ENCODE measurements at regions not wholly inside any gene's neighbourhood (a gene's known extent, or its start where the extent isn't known, plus 50 kb on each side); places are given as distances from the start of the nearest gene placed in this dataset.
"Not testable (repeated sequence)": the region's sequence is repeated elsewhere in the genome, so short reads cannot be mapped to it uniquely, and the experiment has no call there.

DNA sequence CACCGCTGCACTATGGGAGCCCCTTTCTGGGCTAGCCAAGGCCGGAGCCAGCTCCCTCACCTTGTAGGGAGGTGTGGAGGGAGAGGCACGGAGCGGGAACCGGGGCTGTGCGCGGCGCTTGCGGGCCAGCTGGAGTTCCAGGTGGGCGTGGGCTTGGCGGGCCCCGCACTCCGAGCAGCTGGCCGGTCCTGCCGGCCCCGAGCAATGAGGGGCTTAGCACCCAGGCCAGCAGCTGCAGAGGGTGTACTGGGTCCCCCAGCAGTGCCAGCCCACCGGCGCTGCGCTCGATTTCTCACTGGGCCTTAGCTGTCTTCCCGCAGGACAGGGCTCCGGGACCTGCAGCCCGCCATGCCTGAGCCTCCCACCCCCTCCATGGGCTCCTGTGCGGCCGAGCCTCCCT, 53.3 kb upstream of the NID2 start:
- not testable (repeated sequence) for ATAC-seq

DNA sequence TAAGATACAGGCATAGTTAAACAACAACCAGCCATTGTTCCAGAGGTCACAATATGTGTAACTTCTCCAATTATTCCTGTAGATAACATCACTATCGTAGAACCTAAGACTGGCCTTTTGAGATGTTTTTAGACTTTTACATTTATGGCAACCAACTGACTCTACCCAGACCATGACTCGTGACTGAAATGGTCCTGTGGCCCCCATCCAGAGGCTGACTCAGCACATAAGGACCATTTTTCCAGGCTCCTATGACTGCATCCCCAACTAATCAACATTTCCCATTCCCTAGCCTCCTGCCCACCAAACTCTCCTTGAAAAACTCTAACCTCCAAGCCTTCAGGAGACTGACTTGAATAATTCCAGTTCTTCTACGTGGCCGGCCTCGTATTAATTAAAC, 52.6 kb upstream of the NID2 start:
- ATAC-seq, result no peak

DNA sequence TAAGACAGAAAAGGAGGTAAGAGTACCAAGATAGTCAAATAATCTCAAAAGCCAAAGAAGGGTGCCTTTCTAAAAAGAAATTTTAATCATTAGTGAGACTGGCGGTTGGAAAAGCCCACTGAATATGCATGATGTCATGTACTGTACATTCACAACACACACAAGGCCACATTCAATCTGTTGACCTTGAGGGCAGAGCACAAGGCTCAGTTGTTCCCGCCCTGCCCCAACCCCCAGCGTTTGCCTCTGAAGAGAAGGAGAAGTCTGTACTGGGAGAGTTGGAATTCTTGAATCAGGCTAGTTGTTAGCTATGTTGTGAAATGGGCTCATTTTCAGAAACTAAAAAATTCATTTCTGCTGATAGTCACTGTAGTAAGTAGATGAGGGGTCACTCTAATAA, 50.2 kb upstream of the NID2 start:
- no peak for ATAC-seq

All from activated CD4-positive, CD25-positive, alpha-beta regulatory T cell treated with anti-CD3 and anti-CD28 coated beads, Interleukin-2, amount 50 U/mL, for 24 hours (primary cell).